OCI-LY1 (cell line): ENCODE measurements at regions not wholly inside any gene's neighbourhood (a gene's known extent, or its start where the extent isn't known, plus 50 kb on each side); places are given as distances from the start of the nearest gene placed in this dataset.
A peak's percentile ranks its signal among the peaks of the same experiment; 100 is the strongest.

Experiments
- H2AFZ ChIP-seq: fragments of 200-600 bp; sonication (generic), shearing (Covaris generic); 2 replicates; pipeline ENCODE4 v1.6.0; 2014; ENCODE audit warnings: antibody characterized with exemption, mild to moderate bottlenecking, low read length
- H3F3A ChIP-seq: fragments of 200-600 bp; sonication (generic), shearing (Covaris generic); 2 replicates; pipeline ENCODE4 v1.6.0; 2014; ENCODE audit warnings: mild to moderate bottlenecking, antibody characterized with exemption, low read length, moderate library complexity; ENCODE audit not compliant: insufficient read depth
- H3K27ac ChIP-seq: fragments of 200-600 bp; sonication (generic); 2 replicates; pipeline ENCODE4 v1.5.1; 2014; ENCODE audit warnings: low read length, mixed run types, mild to moderate bottlenecking, low read depth; ENCODE audit not compliant: poor library complexity, severe bottlenecking
- H3K27me3 ChIP-seq: fragments of 200-600 bp; sonication (generic); 2 replicates; pipeline ENCODE4 v1.6.0; 2014; ENCODE audit warnings: antibody characterized with exemption, mild to moderate bottlenecking, low read length, moderate library complexity; ENCODE audit not compliant: insufficient read depth
- H3K36me3 ChIP-seq: fragments of 200-600 bp; sonication (generic); 2 replicates; pipeline ENCODE4 v1.6.1; 2014; ENCODE audit warnings: mild to moderate bottlenecking, antibody characterized with exemption, low read length, moderate library complexity, mixed read lengths; ENCODE audit not compliant: insufficient read depth
- H3K4me1 ChIP-seq: fragments of 200-600 bp; sonication (generic); 2 replicates; pipeline ENCODE4 v1.5.1; 2014; ENCODE audit warnings: mild to moderate bottlenecking, low read length, moderate library complexity; ENCODE audit not compliant: insufficient read depth, severe bottlenecking
- H3K4me2 ChIP-seq: fragments of 200-600 bp; sonication (generic), shearing (Covaris generic); 2 replicates; pipeline ENCODE4 v1.6.1; 2014; ENCODE audit warnings: low read length
- H3K4me3 ChIP-seq: fragments of 200-600 bp; sonication (generic); 2 replicates; pipeline ENCODE4 v1.5.1; 2014; ENCODE audit warnings: low read length, low read depth, mild to moderate bottlenecking, mixed read lengths; ENCODE audit not compliant: poor library complexity, severe bottlenecking
- H3K79me2 ChIP-seq: fragments of 200-600 bp; shearing (Covaris generic); 2 replicates; pipeline ENCODE4 v1.6.1; 2016; ENCODE audit warnings: mixed run types, low read length, mixed read lengths; ENCODE audit not compliant: insufficient read depth
- H3K9ac ChIP-seq: fragments of 200-600 bp; sonication (generic), shearing (Covaris generic); 2 replicates; pipeline ENCODE4 v1.6.1; 2014; ENCODE audit warnings: mild to moderate bottlenecking, low read length, mixed read lengths
- H3K9me2 ChIP-seq: fragments of 200-600 bp; sonication (generic), shearing (Covaris generic); 2 replicates; pipeline ENCODE4 v1.6.1; 2014; ENCODE audit warnings: low read depth, mild to moderate bottlenecking, low read length, mixed read lengths
- H3K9me3 ChIP-seq: fragments of 200-600 bp; shearing (Covaris generic); 2 replicates; pipeline ENCODE4 v1.6.1; 2014; ENCODE audit warnings: low read length, mixed read lengths
- H4K20me1 ChIP-seq: fragments of 200-600 bp; sonication (generic), shearing (Covaris generic); 2 replicates; pipeline ENCODE4 v1.6.0; 2016; ENCODE audit warnings: mild to moderate bottlenecking, low read length; ENCODE audit not compliant: insufficient read depth
- CTCF ChIP-seq: fragments of 200-600 bp; sonication (generic), shearing (Covaris generic); IDR thresholded peaks from 2 replicates; pipeline ENCODE4 v1.5.1; 2017; ENCODE audit warnings: mild to moderate bottlenecking, antibody characterized with exemption, low read length, moderate library complexity, mixed read lengths
- EZH2 ChIP-seq: fragments of 200-600 bp; sonication (generic), shearing (Covaris generic); IDR thresholded peaks from 2 replicates; pipeline ENCODE4 v1.8.0; 2017; ENCODE audit warnings: borderline replicate concordance, mixed run types, mild to moderate bottlenecking, antibody characterized with exemption, low read length, moderate library complexity, mixed read lengths

GRCh38 chr13:64410276-64411053 lies 2819.7 kb downstream of the PCDH9 start:
- no peak overlapping the region for H3K4me3 ChIP-seq
- no peak overlapping the region for H3K27ac ChIP-seq
- no peak overlapping the region for H3K4me2 ChIP-seq
- H3F3A ChIP-seq: no peaks in the 10 kb centered on the region
- no peak for TF ChIP-seq CTCF
- no peak for TF ChIP-seq EZH2
- H2AFZ ChIP-seq: 0 out of 2 replicates have a peak overlapping the region, but pooled peaks have one; percentile 33
- H4K20me1 ChIP-seq: no peaks in the 10 kb centered on the region
- no peaks in the 10 kb centered on the region for H3K79me2 ChIP-seq
- no peaks in the 10 kb centered on the region for H3K9me2 ChIP-seq
- no peaks in the 10 kb centered on the region for H3K27me3 ChIP-seq
- H3K9me3 ChIP-seq: no peaks in the 10 kb centered on the region
- H3K4me1 ChIP-seq: no peaks in the 10 kb centered on the region
- no peak overlapping the region for H3K9ac ChIP-seq
- H3K36me3 ChIP-seq: no peaks in the 10 kb centered on the region

- no peak overlapping the region for H3K4me2 ChIP-seq
- no peaks in the 10 kb centered on the region for H3K27me3 ChIP-seq
- no peaks in the 10 kb centered on the region for H4K20me1 ChIP-seq
- no peak overlapping the region for H3K9ac ChIP-seq
- H3F3A ChIP-seq: no peaks in the 10 kb centered on the region
- TF ChIP-seq CTCF (no peak), EZH2 (no peak)
- no peaks in the 10 kb centered on the region for H3K9me3 ChIP-seq
- no peaks in the 10 kb centered on the region for H3K36me3 ChIP-seq
- no peak overlapping the region for H3K4me3 ChIP-seq
- H3K79me2 ChIP-seq: no peaks in the 10 kb centered on the region
- peaks cover 17% of the 10 kb centered on the region for H3K4me1 ChIP-seq
- H3K27ac ChIP-seq: no peak overlapping the region
- no peak overlapping the region for H2AFZ ChIP-seq
- H3K9me2 ChIP-seq: no peaks in the 10 kb centered on the region
Measured at GRCh38 chr13:64397701-64398100, 2832.4 kb downstream of the PCDH9 start.

- H3K4me1 ChIP-seq: no peaks in the 10 kb centered on the region
- no peak overlapping the region for H3K4me2 ChIP-seq
- no peaks in the 10 kb centered on the region for H3K27me3 ChIP-seq
- H3K9me3 ChIP-seq: no peaks in the 10 kb centered on the region; the same call in 1 of the 2 replicates
- H3K36me3 ChIP-seq: no peaks in the 10 kb centered on the region
- H3F3A ChIP-seq: no peaks in the 10 kb centered on the region
- H3K9ac ChIP-seq: no peak overlapping the region
- no peaks in the 10 kb centered on the region for H3K9me2 ChIP-seq
- TF ChIP-seq EZH2 (no peak), CTCF (no peak)
- H3K79me2 ChIP-seq: no peaks in the 10 kb centered on the region
- H3K27ac ChIP-seq: no peak overlapping the region
- no peak overlapping the region for H2AFZ ChIP-seq
- no peaks in the 10 kb centered on the region for H4K20me1 ChIP-seq
- no peak overlapping the region for H3K4me3 ChIP-seq
Measured at GRCh38 chr13:64377606-64378005, 2852.5 kb downstream of the PCDH9 start.
